ENCODE measurements at regions not wholly inside any gene's neighbourhood (a gene's known extent, or its start where the extent isn't known, plus 50 kb on each side); places are given as distances from the start of the nearest gene placed in this dataset.
"Not testable (repeated sequence)": the region's sequence is repeated elsewhere in the genome, so short reads cannot be mapped to it uniquely, and the experiment has no call there.

DNA sequence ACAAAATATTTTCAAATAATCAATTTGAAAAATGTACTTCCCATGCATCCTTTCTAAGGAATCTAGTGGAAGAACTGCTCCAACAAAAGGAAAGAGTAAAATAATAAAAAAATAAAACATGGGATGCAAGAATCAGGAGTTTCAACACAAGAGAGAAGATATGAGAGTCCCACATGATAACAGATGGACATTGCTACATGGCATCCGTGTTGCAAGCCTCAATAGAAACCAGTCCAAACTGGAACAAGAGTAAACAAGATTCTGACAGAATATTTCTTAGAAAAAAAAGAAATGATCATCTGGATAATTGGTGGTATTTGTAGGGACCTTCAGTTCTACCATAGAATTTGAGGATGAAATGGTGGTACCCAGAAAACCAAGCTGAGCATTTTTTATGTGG lies 186.8 kb downstream of the FRK start:
- H3K9me3 Mint-ChIP-seq: peaks cover 4% of the 10 kb centered on the region
- DNase-seq: no peak
- no peaks in the 10 kb centered on the region for H3K36me3 Mint-ChIP-seq (ENCODE audit: low read depth)
- no peaks in the 10 kb centered on the region for H3K27me3 Mint-ChIP-seq (ENCODE audit: insufficient read depth)
- H3K27ac Mint-ChIP-seq: no peak overlapping the region
- H3K4me3 Mint-ChIP-seq: no peak overlapping the region
- no peaks in the 10 kb centered on the region for H3K4me1 Mint-ChIP-seq (ENCODE audit: low read depth)
- TF ChIP-seq, protein P1, sequence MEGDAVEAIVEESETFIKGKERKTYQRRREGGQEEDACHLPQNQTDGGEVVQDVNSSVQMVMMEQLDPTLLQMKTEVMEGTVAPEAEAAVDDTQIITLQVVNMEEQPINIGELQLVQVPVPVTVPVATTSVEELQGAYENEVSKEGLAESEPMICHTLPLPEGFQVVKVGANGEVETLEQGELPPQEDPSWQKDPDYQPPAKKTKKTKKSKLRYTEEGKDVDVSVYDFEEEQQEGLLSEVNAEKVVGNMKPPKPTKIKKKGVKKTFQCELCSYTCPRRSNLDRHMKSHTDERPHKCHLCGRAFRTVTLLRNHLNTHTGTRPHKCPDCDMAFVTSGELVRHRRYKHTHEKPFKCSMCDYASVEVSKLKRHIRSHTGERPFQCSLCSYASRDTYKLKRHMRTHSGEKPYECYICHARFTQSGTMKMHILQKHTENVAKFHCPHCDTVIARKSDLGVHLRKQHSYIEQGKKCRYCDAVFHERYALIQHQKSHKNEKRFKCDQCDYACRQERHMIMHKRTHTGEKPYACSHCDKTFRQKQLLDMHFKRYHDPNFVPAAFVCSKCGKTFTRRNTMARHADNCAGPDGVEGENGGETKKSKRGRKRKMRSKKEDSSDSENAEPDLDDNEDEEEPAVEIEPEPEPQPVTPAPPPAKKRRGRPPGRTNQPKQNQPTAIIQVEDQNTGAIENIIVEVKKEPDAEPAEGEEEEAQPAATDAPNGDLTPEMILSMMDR (IDR thresholded peaks at IDR 0.05): no peak

DNA sequence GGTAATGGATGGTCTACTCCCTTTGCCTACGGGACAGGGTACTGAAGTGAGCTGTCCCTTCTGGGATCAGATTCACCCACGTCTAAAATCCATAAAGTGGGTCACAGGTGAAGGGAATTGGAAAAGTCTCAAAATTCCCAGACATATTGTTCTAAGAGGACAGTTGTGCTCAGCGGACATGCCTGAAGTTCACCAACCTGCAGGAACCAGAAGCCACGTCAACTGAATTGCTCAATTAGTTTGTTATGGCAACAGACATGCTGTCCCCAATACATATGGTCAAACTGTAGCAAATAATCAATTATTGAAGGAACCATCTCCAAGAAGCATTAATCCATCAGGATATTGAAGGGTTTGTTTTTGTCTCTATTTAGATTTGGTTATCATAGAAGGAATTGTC lies 190.2 kb downstream of the FRK start:
- DNase-seq: no peak
- H3K4me1 Mint-ChIP-seq (ENCODE audit: low read depth): no peaks in the 10 kb centered on the region
- no peaks in the 10 kb centered on the region for H3K27me3 Mint-ChIP-seq (ENCODE audit: insufficient read depth)
- TF ChIP-seq, protein P1 (IDR thresholded peaks at IDR 0.05): no peak
- H3K27ac Mint-ChIP-seq: no peak overlapping the region
- H3K9me3 Mint-ChIP-seq: peaks cover 24% of the 10 kb centered on the region
- H3K36me3 Mint-ChIP-seq (ENCODE audit: low read depth): no peaks in the 10 kb centered on the region
- no peak overlapping the region for H3K4me3 Mint-ChIP-seq

DNA sequence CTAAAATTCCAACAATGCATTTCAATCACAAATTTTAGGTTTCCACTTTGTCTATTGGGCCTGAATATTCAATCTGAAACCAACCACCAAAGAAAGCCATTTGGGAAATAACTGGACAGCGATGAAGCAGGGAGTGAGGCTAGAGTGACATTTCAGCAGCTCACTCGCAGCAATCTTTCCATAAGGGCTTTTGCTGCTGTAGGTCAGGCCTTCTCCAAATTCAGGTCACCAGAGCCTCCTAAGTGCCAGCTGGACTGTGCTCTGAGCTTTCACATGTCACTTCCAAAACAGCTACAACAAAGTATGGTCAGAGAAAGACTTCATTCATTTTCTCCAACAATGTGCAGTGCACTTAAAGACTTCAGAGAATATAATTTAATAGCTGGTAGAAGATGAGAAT lies 194.8 kb downstream of the FRK start:
- Mint-ChIP-seq H3K27ac (no peak overlapping the region), H3K4me1 (ENCODE audit: low read depth) (no peaks in the 10 kb centered on the region), H3K27me3 (ENCODE audit: insufficient read depth) (no peaks in the 10 kb centered on the region; the same call in 1 of the 2 replicates), H3K4me3 (no peak overlapping the region), H3K9me3 (peaks cover 24% of the 10 kb centered on the region), H3K36me3 (ENCODE audit: low read depth) (no peaks in the 10 kb centered on the region)
- TF ChIP-seq, protein P1 (IDR thresholded peaks at IDR 0.05): no peak
- no peak for DNase-seq

DNA sequence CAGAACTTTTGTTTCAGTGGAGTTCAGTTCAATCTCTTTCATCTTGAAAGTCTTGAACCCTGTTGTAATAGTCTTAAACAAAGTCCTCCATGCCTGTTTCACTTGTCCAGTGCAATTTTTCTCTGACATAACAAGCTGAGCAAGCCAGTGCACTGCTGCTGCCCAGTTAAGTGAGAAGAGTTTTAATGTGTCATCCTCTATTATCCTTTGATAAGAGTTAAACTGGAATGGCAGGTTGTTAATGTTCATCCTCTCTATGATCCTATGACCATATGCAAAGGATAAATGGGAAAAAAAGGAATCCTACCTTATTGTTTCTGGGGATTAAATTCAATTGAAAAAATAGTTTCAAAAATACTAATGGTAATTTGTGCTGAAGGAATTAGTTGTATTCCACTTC lies 197.5 kb downstream of the FRK start:
- no peaks in the 10 kb centered on the region for H3K4me1 Mint-ChIP-seq (ENCODE audit: low read depth)
- no peak for DNase-seq
- TF ChIP-seq, protein P1 (IDR thresholded peaks at IDR 0.05): no peak
- no peak overlapping the region for H3K27ac Mint-ChIP-seq
- H3K27me3 Mint-ChIP-seq (ENCODE audit: insufficient read depth): no peaks in the 10 kb centered on the region; the same call in 1 of the 2 replicates
- no peaks in the 10 kb centered on the region for H3K36me3 Mint-ChIP-seq (ENCODE audit: low read depth)
- H3K9me3 Mint-ChIP-seq: peaks cover 21% of the 10 kb centered on the region
- no peak overlapping the region for H3K4me3 Mint-ChIP-seq

DNA sequence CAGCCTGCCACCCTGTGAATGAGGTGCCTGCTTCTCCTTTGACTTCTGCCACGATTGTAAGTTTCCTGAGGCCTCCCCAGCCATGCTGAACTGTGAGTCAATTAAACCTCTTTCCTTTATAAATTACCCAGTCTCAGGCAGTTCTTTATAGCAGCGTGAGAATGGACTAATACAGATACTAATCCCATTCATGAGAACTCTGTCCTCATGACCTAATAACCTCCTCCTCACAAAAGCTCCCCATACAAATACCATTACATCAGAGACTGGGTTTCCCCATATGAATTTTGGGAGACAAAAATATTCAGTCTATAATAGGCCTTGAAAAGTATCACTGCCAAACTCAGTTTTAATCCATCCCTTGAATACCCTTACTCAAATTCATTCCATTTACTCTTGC lies 199.0 kb downstream of the FRK start:
- H3K27ac Mint-ChIP-seq; H3K27me3 Mint-ChIP-seq (ENCODE audit: insufficient read depth); H3K4me3 Mint-ChIP-seq; H3K4me1 Mint-ChIP-seq (ENCODE audit: low read depth); DNase-seq; H3K36me3 Mint-ChIP-seq (ENCODE audit: low read depth): not testable (repeated sequence)
- peaks cover 19% of the 10 kb centered on the region for H3K9me3 Mint-ChIP-seq

DNA sequence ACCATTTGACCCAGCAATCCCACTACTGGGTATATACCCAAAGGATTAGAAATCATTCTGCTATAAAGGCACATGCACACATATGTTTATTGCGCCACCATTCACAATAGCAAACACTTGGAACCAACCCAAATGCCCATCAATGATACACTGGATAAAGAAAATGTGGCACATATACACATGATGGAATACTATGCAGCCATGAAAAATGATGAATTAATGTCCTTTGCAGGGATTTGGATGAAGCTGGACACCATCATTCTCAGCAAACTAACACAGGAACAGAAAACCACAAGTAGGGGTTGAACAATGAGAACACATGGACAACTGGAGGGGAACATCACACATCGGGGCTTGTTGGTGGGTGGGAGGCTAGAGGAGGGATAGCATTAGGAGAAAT lies 201.1 kb downstream of the FRK start:
- H3K4me1 Mint-ChIP-seq (ENCODE audit: low read depth); H3K4me3 Mint-ChIP-seq; H3K36me3 Mint-ChIP-seq (ENCODE audit: low read depth); DNase-seq; H3K27ac Mint-ChIP-seq; H3K27me3 Mint-ChIP-seq (ENCODE audit: insufficient read depth): not testable (repeated sequence)
- H3K9me3 Mint-ChIP-seq: peaks cover 27% of the 10 kb centered on the region

Data from HFFc6 (cell line).